ENCODE measurements at regions not wholly inside any gene's neighbourhood (a gene's known extent, or its start where the extent isn't known, plus 50 kb on each side); places are given as distances from the start of the nearest gene placed in this dataset.

DNA sequence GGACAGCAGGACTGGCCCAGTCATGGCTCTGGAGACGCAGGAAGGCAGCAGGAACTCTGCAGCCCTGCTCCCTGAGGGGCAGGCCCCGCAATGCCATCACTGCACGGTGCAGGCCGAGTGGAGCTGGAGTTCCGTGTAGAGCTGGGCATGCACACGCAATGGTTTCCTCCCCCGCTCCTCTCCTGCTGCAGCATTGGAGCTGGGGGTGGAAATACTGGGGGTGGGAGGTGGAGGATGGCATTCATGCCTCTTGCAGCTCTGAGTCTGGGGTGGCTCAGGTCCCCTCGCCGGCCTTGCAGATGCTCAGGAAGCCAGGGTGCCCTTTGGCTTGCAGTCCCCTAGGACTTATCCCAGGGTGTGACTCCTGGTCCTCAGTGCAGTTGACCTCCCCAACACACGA is 78.3 kb upstream of the ASB18 start:
- TF ChIP-seq POLR2A (IDR thresholded peaks at IDR 0.05; ENCODE audit: low read length) (no peak), GATA1 (IDR thresholded peaks at IDR 0.05; ENCODE audit: low read depth, low read length) (no peak)
